NB4 (cell line): ENCODE measurements at regions not wholly inside any gene's neighbourhood (a gene's known extent, or its start where the extent isn't known, plus 50 kb on each side); places are given as distances from the start of the nearest gene placed in this dataset.

Experiments used
- CTCF ChIP-seq: IDR thresholded peaks from one replicate; pipeline ENCODE4 v1.5.1; 2012; ENCODE audit warnings: low read depth, low read length
- POLR2A ChIP-seq: IDR thresholded peaks from 2 replicates; pipeline ENCODE4 v1.6.1; 2011; ENCODE audit warnings: mild to moderate bottlenecking; ENCODE audit not compliant: insufficient read length; ENCODE audit errors: extremely low read depth

- TF ChIP-seq POLR2A (no peak), CTCF (no peak)
Measured at GRCh38 chr2:9115229-9115628, 91.4 kb upstream of the ASAP2 start.
